ENCODE measurements at regions not wholly inside any gene's neighbourhood (a gene's known extent, or its start where the extent isn't known, plus 50 kb on each side); places are given as distances from the start of the nearest gene placed in this dataset.

GRCh38 chr13:76470991-76471390, 415.2 kb downstream of the KCTD12 start:
- TF ChIP-seq EP300 (IDR thresholded peaks at IDR 0.05) (peak in 1 of 2 donors; percentile 66), CTCF (IDR thresholded peaks at IDR 0.05) (no peak), POLR2A (IDR thresholded peaks at IDR 0.05) (peak in 1 of 2 donors; percentile 28)

All from tibial nerve (tissue), 4 donors.